SK-N-MC (cell line): ENCODE measurements at regions not wholly inside any gene's neighbourhood (a gene's known extent, or its start where the extent isn't known, plus 50 kb on each side); places are given as distances from the start of the nearest gene placed in this dataset.

ENCODE experiments used
- EZH2 ChIP-seq: fragments of 200-600 bp; sonication (generic); IDR thresholded peaks from one replicate; pipeline ENCODE4 v1.6.1; 2017; ENCODE audit warnings: antibody characterized with exemption
- POLR2AphosphoS5 ChIP-seq: IDR thresholded peaks from 2 replicates; pipeline ENCODE4 v1.6.1; 2012; ENCODE audit warnings: mild to moderate bottlenecking, low read depth, low read length, borderline replicate concordance

- TF ChIP-seq EZH2: no peak
- TF ChIP-seq POLR2AphosphoS5: no peak
Measured at GRCh38 chr6:92911301-92911700, 508.1 kb downstream of the EPHA7 start.
